Sigmoid colon (tissue), 6 donors: ENCODE measurements at regions not wholly inside any gene's neighbourhood (a gene's known extent, or its start where the extent isn't known, plus 50 kb on each side); places are given as distances from the start of the nearest gene placed in this dataset.
A peak's percentile ranks its signal among the peaks of the same experiment; 100 is the strongest.

ENCODE experiments used
- DNase-seq: peaks from one replicate; pipeline ENCODE4 v3.0.0-alpha.2; 2019
- H3K27ac ChIP-seq, 4 donors: fragments of 200-600 bp; sonication (generic); one replicate each; pipeline ENCODE4 v1.5.1; 2016 to 2019; ENCODE audit warnings: mild to moderate bottlenecking in 1 of 4
- H3K27me3 ChIP-seq, 3 donors: fragments of 200-600 bp; sonication (generic); one replicate each; pipeline ENCODE4 v1.5.1; 2019; ENCODE audit warnings: mild to moderate bottlenecking in 1 of 3
- H3K36me3 ChIP-seq, 4 donors: fragments of 200-600 bp; sonication (generic); one replicate each; pipeline ENCODE4 v1.5.1; 2016 to 2019
- H3K4me1 ChIP-seq, 4 donors: fragments of 200-600 bp; sonication (generic); one replicate each; pipeline ENCODE4 v1.5.1; 2017 to 2019
- H3K4me3 ChIP-seq, 4 donors: fragments of 200-600 bp; sonication (generic); one replicate each; pipeline ENCODE4 v1.5.1; 2017 to 2019; ENCODE audit warnings: mild to moderate bottlenecking in 2 of 4, moderate library complexity in 1 of 4
- H3K9me3 ChIP-seq, 4 donors: fragments of 200-600 bp in 3 of 4; sonication (generic) in 3 of 4; one replicate each; pipeline versions ENCODE4 v1.5.1 to v1.6.1; 2013 to 2019
- CTCF ChIP-seq, 4 experiments: fragments of 450-650 bp in 3 of 4; fragments of 200-600 bp in 1 of 4; IDR thresholded peaks; one replicate each; pipeline ENCODE4 v1.5.1; 2016 to 2019; ENCODE audit warnings: antibody characterized with exemption in 4 of 4, mild to moderate bottlenecking in 3 of 4, moderate library complexity in 2 of 4
- EP300 ChIP-seq, 4 donors: sonication (generic); formaldehyde crosslinking; IDR thresholded peaks; one replicate each; pipeline ENCODE4 v1.6.1; 2017; ENCODE audit warnings: antibody characterized with exemption in 4 of 4
- POLR2A ChIP-seq, 2 donors: fragments of 450-650 bp; IDR thresholded peaks; one replicate each; pipeline ENCODE4 v1.6.1; 2016; ENCODE audit warnings: antibody characterized with exemption in 2 of 2, mild to moderate bottlenecking in 2 of 2, moderate library complexity in 2 of 2
- POLR2AphosphoS5 ChIP-seq, 4 donors: sonication (generic); formaldehyde crosslinking; IDR thresholded peaks; one replicate each; pipeline ENCODE4 v1.6.1; 2017; ENCODE audit warnings: antibody characterized with exemption in 4 of 4
- WGBS, 2 donors: extraction: QIAGEN DNeasy Blood & Tissue Kit; methylation state at CpG; one replicate each; pipeline ENCODE4 v1.1.7; 2013; 5-methylcytosine and 5-hydroxymethylcytosine counted together
- intact Hi-C: fragments of 100-400 bp; cut with DNase I; formaldehyde crosslinking; loops from one replicate; pipeline ENCODE4 v1.15.1; 2023
- donor health status: healthy with polysubstance abuse.
- donor health status: healthy.

DNA sequence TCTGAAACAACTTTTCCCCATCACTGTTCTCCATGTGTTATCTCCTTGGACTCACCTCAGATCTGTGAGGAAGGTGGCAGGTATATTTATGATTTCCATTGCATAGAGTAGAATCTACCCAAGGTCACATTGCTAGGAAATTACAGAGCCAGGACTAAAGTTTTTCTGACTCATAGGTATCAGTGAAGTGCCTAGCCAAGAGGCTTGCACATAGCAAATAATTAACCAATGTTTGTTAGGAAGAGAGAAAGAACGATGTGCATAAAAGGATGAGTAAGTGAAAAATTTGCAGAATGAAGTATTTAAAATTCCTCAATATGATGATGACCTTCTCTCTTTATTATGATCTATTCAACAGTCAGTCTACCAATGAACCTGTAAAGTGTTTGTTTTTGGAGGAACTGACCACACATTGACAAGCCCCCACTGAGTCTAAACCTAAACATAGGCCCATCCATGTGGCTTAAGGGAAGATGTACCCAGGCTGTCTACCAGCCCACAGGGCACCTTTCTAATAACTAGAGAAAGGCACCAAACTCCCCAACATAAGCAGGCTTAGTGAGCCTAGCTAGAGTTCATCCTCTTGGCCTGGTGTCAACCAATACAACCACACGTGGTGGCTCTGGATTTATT lies 252.9 kb upstream of the ZMIZ1 start:
- no peak for DNase-seq
- WGBS, 2 donors: 31 to 67% methylated on average over 2 of the region's 2 CpGs
- no peak overlapping the region for H3K4me3 ChIP-seq
- H3K9me3 ChIP-seq: peaks cover 0 to 2% (median 0%) of the 10 kb centered on the region in 4 donors
- H3K27me3 ChIP-seq: no peaks in the 10 kb centered on the region
- H3K4me1 ChIP-seq: peaks cover 0 to 11% (median 0%) of the 10 kb centered on the region in 4 donors
- H3K27ac ChIP-seq: no peak overlapping the region
- TF ChIP-seq POLR2A (IDR thresholded peaks at IDR 0.05) (no peak), EP300 (IDR thresholded peaks at IDR 0.05) (no peak), POLR2AphosphoS5 (IDR thresholded peaks at IDR 0.05) (no peak), CTCF (IDR thresholded peaks at IDR 0.05) (no peak)
- intact Hi-C loops: no loop called here
- no peaks in the 10 kb centered on the region for H3K36me3 ChIP-seq

- no peaks in the 10 kb centered on the region for H3K27me3 ChIP-seq
- H3K4me1 ChIP-seq: peaks cover 0 to 11% (median 0%) of the 10 kb centered on the region in 4 donors
- no peaks in the 10 kb centered on the region for H3K9me3 ChIP-seq
- no peak overlapping the region for H3K27ac ChIP-seq
- H3K36me3 ChIP-seq: no peaks in the 10 kb centered on the region
- peak in 1 of 4 donors; percentile 18 for TF ChIP-seq POLR2AphosphoS5 (IDR thresholded peaks at IDR 0.05)
- TF ChIP-seq POLR2A (IDR thresholded peaks at IDR 0.05): no peak
- no peak overlapping the region for H3K4me3 ChIP-seq
- intact Hi-C loops: no loop called here
- no peak for DNase-seq
- 53 to 84% methylated on average over 3 of the region's 3 CpGs for WGBS, 2 donors
Measured at GRCh38 chr10:78817361-78817760, 251.4 kb upstream of the ZMIZ1 start.

DNA sequence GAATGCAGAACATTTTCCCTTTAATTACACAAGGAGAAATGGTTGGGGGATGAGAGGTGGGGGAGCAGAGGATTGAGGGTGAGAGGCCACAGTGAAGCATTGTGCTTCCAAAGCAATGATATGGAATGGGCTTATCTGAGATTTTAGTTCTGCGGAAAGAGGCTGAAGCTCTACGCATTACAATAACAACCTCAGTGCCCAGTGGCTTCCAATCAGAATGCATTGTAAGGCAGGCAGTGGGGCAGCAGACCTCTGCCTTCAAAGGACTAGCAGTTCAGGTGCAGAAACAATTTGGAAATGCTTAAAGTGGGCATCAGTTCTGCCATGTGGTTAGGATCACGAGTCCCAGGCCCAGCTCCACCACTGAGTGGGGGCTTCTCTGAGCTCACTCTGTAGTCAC lies 251.0 kb upstream of the ZMIZ1 start:
- WGBS, 2 donors: 87 to 94% methylated on average over 3 of the region's 3 CpGs
- H3K36me3 ChIP-seq: no peaks in the 10 kb centered on the region
- no peak for DNase-seq
- H3K4me3 ChIP-seq: no peak overlapping the region
- TF ChIP-seq POLR2A (IDR thresholded peaks at IDR 0.05) (no peak), POLR2AphosphoS5 (IDR thresholded peaks at IDR 0.05) (no peak), CTCF (IDR thresholded peaks at IDR 0.05) (no peak), EP300 (IDR thresholded peaks at IDR 0.05) (no peak)
- H3K9me3 ChIP-seq: no peaks in the 10 kb centered on the region
- no peak overlapping the region for H3K27ac ChIP-seq
- no peaks in the 10 kb centered on the region for H3K27me3 ChIP-seq
- H3K4me1 ChIP-seq: peaks cover 0 to 11% (median 0%) of the 10 kb centered on the region in 4 donors
- intact Hi-C loops: no loop called here

GRCh38 chr10:78819361-78820006 lies 249.3 kb upstream of the ZMIZ1 start:
- H3K27ac ChIP-seq: no peak overlapping the region
- no peak for DNase-seq
- H3K27me3 ChIP-seq: no peaks in the 10 kb centered on the region
- TF ChIP-seq EP300 (IDR thresholded peaks at IDR 0.05): no peak
- H3K4me3 ChIP-seq: no peak overlapping the region
- WGBS, 2 donors: 80 to 82% methylated on average over 7 of the region's 7 CpGs
- no peaks in the 10 kb centered on the region for H3K9me3 ChIP-seq
- no peaks in the 10 kb centered on the region for H3K36me3 ChIP-seq
- intact Hi-C loops: no loop called here
- H3K4me1 ChIP-seq: peaks cover 0 to 11% (median 0%) of the 10 kb centered on the region in 4 donors

DNA sequence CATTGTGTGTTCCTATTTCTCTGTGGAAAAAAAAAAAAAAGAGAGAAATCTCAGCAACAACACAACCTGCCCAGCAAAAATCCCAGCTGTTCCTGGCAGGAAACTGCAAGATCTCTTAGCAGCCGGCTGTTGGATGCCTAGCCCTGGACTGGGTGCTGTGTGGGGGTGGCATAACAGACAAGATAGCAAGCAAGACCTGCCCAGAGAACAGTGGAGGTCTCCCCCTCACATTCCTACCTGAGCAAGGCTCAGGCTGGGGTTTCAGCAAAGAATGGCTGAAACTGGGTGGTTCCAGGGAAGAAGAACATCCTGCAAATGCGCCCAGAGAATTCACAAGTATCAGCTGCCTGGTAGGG lies 248.8 kb upstream of the ZMIZ1 start:
- WGBS, 2 donors: 77 to 84% methylated on average over 2 of the region's 2 CpGs
- H3K27ac ChIP-seq: no peak overlapping the region
- TF ChIP-seq POLR2AphosphoS5 (IDR thresholded peaks at IDR 0.05) (no peak), POLR2A (IDR thresholded peaks at IDR 0.05) (no peak), CTCF (IDR thresholded peaks at IDR 0.05) (no peak), EP300 (IDR thresholded peaks at IDR 0.05) (no peak)

More for the DNA sequence above, 248.8 kb upstream of the ZMIZ1 start:
- Histone ChIP-seq H3K36me3 (no peaks in the 10 kb centered on the region), H3K27me3 (no peaks in the 10 kb centered on the region), H3K4me3 (no peak overlapping the region), H3K9me3 (no peaks in the 10 kb centered on the region), H3K4me1 (peaks cover 0 to 11% (median 0%) of the 10 kb centered on the region in 4 donors)
- intact Hi-C loops: no loop called here
- no peak for DNase-seq
